ENCODE measurements at regions not wholly inside any gene's neighbourhood (a gene's known extent, or its start where the extent isn't known, plus 50 kb on each side); places are given as distances from the start of the nearest gene placed in this dataset.
"Not testable (repeated sequence)": the region's sequence is repeated elsewhere in the genome, so short reads cannot be mapped to it uniquely, and the experiment has no call there.

GRCh38 chr18:15005313-15006130 lies 257.6 kb downstream of the ANKRD30B start:
- H3K27ac Mint-ChIP-seq, result no peak overlapping the region
- ChIA-PET POLR2A (no interaction called here), CTCF (no interaction called here)
- peaks cover 39% of the 10 kb centered on the region for H3K36me3 Mint-ChIP-seq
- TF ChIP-seq ZNF121 (CRISPR knock-in tag; IDR thresholded peaks at IDR 0.05) (no peak), FOXP1 (CRISPR knock-in tag; IDR thresholded peaks at IDR 0.05; ENCODE audit: borderline replicate concordance) (no peak), E2F4 (CRISPR knock-in tag; IDR thresholded peaks at IDR 0.05; ENCODE audit: borderline replicate concordance, low read depth) (no peak), ZNF138 (CRISPR knock-in tag; conservative IDR thresholded peaks at IDR 0.05) (no peak), E2F5 (CRISPR knock-in tag; IDR thresholded peaks at IDR 0.05) (no peak), ZBTB43 (CRISPR knock-in tag; IDR thresholded peaks at IDR 0.05) (no peak), SMAD3 (CRISPR knock-in tag; IDR thresholded peaks at IDR 0.05; ENCODE audit: borderline replicate concordance) (no peak), JUN (CRISPR knock-in tag; IDR thresholded peaks at IDR 0.05) (no peak), STAT6 (CRISPR knock-in tag; conservative IDR thresholded peaks at IDR 0.05; ENCODE audit: low read depth) (no peak), AFF4 (CRISPR knock-in tag; IDR thresholded peaks at IDR 0.05; ENCODE audit: borderline replicate concordance) (no peak), GTF2I (CRISPR knock-in tag; conservative IDR thresholded peaks at IDR 0.05) (no peak)
- H3K9me3 Mint-ChIP-seq, result peaks cover 31% of the 10 kb centered on the region
- no peak overlapping the region for H3K4me3 Mint-ChIP-seq
- H3K4me1 Mint-ChIP-seq, result no peaks in the 10 kb centered on the region
- DNase-seq (ENCODE audit: low spot score), result no peak
- peaks cover 3% of the 10 kb centered on the region for H3K27me3 Mint-ChIP-seq (ENCODE audit: low read depth)
- no peak for ATAC-seq

GRCh38 chr18:15006616-15007015 lies 258.6 kb downstream of the ANKRD30B start:
- POLR2A ChIA-PET, result not testable (repeated sequence)

GRCh38 chr18:15026041-15026440 lies 278.1 kb downstream of the ANKRD30B start:
- H3K4me3 Mint-ChIP-seq; DNase-seq (ENCODE audit: low spot score); CTCF ChIA-PET; H3K27me3 Mint-ChIP-seq (ENCODE audit: low read depth); POLR2A ChIA-PET; H3K4me1 Mint-ChIP-seq; ATAC-seq; H3K27ac Mint-ChIP-seq: not testable (repeated sequence)
- Mint-ChIP-seq H3K9me3 (peaks cover 54% of the 10 kb centered on the region), H3K36me3 (peaks cover 28% of the 10 kb centered on the region)

More at GRCh38 chr18:15006616-15007015, 258.6 kb downstream of the ANKRD30B start:
- Mint-ChIP-seq H3K36me3 (peaks cover 41% of the 10 kb centered on the region), H3K9me3 (peaks cover 37% of the 10 kb centered on the region)
- DNase-seq (ENCODE audit: low spot score); CTCF ChIA-PET; H3K4me3 Mint-ChIP-seq; H3K27me3 Mint-ChIP-seq (ENCODE audit: low read depth); ATAC-seq; H3K27ac Mint-ChIP-seq; H3K4me1 Mint-ChIP-seq: not testable (repeated sequence)

GRCh38 chr18:15028037-15028436 lies 280.1 kb downstream of the ANKRD30B start:
- peaks cover 49% of the 10 kb centered on the region for H3K9me3 Mint-ChIP-seq
- H3K27ac Mint-ChIP-seq; ATAC-seq; CTCF ChIA-PET; POLR2A ChIA-PET; DNase-seq (ENCODE audit: low spot score); H3K4me3 Mint-ChIP-seq; H3K27me3 Mint-ChIP-seq (ENCODE audit: low read depth); H3K4me1 Mint-ChIP-seq: not testable (repeated sequence)
- peaks cover 23% of the 10 kb centered on the region for H3K36me3 Mint-ChIP-seq

- CTCF ChIA-PET; H3K4me3 Mint-ChIP-seq; H3K27ac Mint-ChIP-seq; H3K4me1 Mint-ChIP-seq; DNase-seq (ENCODE audit: low spot score); POLR2A ChIA-PET; H3K27me3 Mint-ChIP-seq (ENCODE audit: low read depth); ATAC-seq: not testable (repeated sequence)
- Mint-ChIP-seq H3K36me3 (peaks cover 36% of the 10 kb centered on the region), H3K9me3 (peaks cover 49% of the 10 kb centered on the region)
Measured at GRCh38 chr18:15060279-15060880, 312.4 kb downstream of the ANKRD30B start.

Data from WTC11 (cell line).